ENCODE measurements at regions not wholly inside any gene's neighbourhood (a gene's known extent, or its start where the extent isn't known, plus 50 kb on each side); places are given as distances from the start of the nearest gene placed in this dataset.
"Not testable (repeated sequence)": the region's sequence is repeated elsewhere in the genome, so short reads cannot be mapped to it uniquely, and the experiment has no call there.

DNA sequence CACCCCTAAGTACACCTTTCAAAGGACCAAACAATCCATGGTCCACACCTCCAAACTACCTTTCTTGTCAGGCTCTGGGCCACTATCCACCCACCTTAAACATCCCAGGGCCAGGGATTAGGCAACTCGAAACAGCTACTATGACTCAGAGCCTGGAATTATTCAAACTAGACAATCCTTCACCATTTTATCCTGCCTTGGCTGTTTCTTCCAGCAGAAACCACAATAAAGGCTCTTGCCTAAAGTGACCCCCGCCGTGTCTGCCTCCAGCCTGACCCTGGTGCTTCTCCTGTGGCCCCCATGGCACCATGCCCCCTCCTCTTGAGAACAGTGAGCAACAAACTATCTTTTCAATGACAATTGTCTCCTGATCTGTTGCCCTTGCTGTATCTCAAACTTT, 195.5 kb downstream of the EPM2A start:
- no peak for DNase-seq

DNA sequence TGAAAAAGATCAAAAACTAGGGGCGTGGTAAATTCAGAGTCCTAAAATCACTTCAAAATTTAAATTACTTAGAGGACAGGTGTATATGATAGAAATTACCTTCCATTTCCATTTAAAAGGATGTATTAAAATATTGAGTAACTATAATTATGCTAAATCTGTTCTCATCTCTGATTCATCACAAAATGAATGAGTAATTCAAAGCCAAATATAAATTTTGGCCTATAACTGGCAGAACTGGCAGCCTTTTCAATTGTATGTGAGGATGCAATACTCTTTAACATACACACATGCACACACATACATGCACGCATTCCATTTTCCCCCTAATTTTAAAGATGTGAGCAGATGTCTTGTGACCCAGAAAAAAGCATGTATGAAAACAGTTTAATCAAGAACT, 194.6 kb downstream of the EPM2A start:
- DNase-seq = no peak

DNA sequence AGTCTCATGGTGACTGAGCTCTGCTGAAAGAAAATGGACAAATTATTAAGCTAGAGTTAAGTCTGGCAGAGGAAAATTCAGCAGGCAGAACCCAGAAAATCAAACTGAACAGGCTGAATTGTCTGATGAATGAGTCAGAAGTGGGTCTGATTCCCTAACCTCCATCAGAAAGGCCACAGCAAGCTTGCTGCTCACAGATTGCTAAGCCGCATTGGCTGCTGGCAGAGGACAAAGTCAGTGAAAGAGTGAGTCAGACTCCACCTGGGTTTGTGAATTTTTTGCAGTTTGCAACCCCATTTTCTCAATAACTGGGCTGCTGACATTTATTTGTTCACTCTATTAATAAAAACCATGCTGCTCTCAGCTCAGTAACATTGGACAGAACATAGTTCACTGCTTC, 191.3 kb downstream of the EPM2A start:
- DNase-seq = no peak

DNA sequence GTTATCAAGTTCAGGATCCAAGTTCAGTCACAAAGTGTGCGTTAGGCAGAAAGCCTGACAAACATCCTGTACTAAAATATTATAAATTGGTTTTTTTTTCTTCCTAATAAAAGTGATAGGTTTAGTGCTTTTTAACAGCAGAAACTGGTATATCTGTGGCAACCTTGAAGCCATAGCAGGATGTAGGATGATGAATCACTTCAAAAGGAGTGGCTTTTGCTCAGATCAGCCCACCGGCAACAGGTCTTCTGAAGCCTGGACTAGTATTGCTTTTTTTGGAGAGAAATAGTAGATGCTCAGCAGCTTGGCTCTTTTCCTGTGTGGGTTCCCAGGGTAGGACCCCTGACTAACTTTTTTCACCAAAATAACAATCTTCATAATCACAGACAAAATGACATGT, 190.8 kb downstream of the EPM2A start:
- DNase-seq = no peak

DNA sequence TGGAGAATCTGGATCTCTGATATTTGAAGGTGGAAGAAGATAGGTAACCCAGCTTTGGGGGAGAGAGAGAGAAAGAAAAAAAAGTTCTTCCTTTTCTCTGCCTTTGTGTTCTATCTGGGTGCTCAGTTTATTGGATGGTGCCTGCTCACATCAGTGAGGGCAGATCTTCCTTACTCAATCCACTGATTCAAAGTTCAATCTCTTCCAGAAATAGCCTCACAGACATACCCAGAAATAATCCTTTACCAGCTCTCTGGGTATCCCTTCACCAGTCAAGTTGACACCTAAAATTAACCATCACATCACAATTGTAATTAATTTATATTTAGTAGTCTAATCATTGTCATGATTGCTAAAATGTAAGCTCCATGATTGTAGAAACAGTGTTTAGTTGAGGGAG, 189.1 kb downstream of the EPM2A start:
- DNase-seq = no peak

DNA sequence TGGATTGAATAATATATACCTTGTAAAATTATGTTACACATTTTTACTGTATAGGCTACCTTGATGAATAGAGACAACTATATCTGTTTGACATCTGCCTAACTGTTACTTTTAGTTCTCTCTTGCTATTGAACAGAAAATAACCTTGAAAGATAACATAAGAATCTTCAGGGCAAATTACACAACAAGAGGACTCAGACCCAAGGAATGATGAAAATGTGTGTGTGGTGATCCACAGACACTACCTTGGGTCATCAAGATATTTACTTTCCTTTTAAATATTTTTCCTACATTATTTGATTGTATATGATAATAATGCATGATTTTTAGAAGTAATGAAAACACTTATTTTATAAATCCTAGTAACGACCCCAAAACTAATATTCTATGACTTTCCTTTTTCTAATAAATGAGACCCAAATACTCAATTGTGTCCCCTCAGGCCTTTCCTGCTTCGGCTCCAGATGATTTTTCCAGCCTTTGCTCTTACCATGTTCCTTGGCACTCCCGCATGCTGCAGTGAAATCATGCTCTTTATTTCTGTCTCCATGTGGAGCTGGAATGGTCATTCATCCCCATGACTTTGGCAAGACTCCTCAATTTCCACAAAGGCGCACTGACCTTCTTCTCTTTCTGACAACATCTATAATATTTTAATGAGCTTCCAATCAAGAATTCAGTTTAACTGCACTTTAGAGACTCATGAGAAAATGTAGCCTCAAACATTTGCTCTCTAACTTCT, 187.6 kb downstream of the EPM2A start:
- no peak for DNase-seq

DNA sequence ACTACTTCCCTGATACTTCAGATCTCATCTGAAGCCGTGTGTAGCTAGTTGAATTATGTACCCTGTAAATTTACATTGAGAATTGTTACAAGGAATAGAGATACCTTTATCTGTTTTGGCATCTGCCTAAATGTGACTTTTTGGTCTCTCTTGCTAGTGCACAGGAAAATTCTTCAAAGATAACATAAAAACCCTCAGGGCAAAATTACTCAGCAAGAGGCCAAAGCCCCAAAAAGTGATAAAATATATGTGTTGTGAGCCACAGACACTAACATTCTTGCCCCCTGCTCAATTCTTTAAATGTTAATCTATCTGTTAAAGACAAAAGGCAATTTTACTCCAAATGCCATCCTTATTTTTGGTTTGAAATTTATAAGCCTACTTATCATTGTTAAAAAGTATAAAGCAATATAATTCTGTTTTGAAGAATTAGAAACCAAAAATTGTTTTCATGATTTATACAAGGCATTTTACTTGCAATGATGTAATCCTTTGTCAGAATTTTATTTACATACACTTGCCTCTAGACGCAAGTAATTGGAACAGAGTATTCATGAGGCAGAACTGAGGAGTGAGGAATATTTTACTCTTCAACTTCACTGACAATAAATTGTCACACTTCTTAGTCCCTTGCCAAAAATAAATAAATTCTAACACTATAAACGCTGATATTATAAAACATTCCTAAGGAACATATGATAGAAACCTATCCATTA, 186.2 kb downstream of the EPM2A start:
- DNase-seq = no peak

DNA sequence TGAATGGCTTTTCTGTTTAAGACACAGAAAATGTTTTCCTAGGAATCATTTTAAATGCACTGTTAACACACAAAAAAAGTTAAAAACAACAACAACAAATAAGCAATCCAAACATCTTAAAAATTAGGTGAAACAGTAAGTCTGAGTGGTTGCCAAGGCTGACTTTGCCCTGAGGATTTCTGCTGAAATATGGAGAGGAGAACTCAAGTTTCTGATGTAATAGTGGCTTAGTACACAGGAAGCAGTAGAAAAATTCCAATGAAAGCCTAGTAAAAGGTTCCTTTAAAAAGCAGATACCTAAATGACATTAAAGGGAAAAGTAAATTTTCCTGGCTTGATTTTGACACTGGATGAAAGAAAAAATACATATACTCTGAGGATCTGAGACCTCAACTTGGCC, 184.2 kb downstream of the EPM2A start:
- no peak for DNase-seq

DNA sequence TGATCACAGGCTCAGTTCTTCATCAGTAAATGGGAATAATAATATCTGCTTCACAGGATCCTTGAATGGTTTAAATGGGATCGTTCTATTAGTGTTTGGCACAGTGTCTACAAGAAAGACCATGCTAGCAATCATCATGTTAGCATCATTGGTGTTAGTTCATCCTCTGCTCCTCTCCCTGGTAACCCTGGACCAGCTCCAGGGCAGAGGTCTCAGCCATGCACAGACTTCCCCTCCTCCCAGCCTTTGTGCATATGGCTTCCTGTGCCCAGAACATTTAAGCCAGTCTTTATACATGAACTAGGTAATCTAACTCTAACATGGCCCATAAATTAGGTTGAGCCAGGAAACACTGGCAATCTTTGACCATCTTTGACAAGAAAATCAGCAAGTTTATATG, 180.2 kb downstream of the EPM2A start:
- no peak for DNase-seq

DNA sequence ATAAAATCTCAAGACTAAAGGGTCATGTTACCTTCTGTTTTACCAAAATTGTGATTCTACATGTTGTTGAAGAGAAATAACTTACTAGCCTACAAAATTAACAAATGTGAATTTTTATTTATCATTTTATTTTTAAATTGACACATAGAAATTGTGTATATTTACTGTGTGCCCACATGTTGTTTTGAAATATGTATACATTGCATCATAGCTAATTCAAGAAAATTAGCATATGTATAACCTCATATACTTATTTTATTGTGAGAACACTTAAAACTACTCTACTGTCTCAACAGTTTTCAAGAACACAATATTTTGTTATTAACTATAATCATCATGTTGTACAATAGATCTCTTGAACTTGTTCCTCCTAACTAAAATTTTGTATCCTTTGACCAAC, 177.8 kb downstream of the EPM2A start:
- no peak for DNase-seq

DNA sequence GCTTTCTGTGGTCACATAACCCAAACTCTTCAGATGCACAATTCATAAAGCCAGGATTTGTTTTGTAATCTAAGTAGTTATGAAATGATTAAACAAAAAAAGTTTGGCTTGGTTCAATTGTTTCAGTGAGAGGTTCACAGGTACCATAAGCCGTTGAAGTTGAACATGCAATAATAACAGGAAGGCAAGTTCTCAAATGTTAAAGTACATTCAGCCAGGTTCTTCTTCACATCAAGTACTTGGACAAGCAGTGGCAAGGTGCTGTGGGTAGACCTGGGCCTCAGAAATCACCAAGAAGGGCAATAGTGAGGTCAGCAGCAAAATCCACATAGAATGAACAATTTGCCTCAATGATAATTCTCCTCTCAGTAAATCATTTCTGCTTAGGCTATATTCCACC, 175.5 kb downstream of the EPM2A start:
- no peak for DNase-seq

DNA sequence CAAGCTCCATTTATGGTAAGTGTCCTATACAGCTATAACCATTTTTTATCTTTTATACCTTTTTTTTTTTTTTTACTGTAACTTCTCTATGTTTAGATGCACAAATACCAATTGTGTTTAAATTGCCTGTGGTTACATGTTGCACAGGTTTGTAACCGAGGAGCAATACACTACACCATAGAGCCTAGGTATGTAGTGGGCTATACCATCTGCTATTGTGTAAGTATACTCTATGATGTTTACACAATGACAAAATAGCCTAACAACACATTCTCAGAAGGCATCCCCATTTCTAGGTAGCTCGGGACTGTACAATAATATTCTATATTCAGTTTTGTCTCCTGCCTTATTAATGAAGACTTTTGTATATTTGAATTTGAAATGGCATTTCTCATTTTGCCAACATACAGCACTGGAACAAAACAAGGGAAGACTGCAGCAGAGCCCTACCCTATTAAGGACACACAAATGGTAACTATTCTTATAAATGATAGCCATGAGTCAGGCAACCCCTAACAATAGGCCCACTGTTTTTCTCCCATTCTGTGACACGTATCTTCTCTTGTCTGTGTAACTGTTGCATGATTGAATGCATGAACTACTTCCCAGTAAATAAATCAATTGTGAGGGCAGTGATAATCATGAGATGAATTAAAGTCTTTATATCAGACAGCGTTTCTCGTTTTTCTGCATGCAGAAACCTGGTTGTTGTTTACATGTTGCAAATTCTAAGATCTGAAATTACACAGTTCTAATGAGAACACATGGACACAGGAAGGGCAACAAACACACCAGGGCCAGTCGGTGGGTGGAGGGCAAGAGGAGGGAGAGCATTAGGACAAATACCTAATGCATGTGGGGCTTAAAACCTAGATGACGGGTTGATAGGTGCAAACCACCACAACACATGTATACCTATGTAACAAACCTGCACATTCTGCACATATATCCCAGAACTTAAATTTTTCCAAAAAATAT, 173.9 kb downstream of the EPM2A start:
- DNase-seq = no peak

DNA sequence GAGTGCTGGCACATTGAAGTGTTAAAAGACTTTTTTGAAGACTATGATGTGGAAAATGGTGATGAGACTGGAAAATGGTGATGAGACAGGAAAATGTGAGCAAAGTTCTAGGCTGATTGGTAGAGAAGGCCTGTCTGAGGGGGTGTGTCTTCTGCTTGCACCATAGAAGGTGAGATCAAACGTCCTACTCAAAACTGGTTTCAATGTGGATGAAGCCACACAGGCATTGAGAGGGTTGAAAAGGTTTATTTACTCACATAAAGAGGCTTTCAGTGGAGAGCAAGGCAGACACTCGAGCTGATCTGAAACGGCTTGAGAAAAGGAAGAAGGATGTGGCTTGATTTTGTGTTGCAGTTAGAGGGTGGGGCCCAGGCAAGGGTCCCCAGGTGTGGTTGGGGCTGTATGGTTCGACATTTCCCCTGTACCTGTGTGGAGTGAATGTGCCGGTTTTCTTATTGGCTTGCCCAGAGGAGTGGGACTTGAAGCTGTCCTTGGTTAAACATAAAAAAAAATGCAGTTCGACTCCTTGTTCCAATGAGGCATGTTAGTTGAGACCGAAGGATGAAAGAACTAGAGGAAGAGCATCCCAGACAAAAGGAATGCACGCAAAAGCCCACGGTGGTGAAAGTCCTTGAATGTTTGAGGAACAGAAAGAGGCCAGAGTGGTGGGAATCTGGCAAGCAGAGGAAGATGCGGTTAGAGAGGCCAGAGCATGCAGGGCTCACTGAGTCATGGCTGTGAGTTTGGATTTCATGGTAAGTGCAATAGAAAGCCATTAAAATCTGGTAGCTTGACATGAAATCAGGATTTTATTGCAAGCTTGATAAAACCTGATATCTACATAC, 172.3 kb downstream of the EPM2A start:
- no peak for DNase-seq

DNA sequence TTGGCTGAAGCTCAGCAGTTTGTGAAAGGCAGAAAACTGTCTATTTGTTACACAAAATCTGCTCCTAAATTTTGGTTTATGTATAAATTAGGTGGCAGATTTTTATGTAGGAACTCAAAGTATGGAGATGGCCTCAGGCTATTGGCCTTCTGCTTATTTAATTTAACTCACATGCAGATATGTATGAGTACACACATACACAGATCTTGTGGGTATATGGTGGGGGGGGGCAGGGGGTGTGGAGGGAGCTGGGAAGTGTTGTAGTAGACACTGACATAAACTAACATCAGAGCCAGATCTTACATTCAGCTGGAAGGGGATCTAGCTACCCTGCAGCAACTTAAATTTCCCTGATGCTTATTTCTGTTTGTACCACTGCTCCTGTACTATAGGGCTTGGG, 170.8 kb downstream of the EPM2A start:
- no peak for DNase-seq

DNA sequence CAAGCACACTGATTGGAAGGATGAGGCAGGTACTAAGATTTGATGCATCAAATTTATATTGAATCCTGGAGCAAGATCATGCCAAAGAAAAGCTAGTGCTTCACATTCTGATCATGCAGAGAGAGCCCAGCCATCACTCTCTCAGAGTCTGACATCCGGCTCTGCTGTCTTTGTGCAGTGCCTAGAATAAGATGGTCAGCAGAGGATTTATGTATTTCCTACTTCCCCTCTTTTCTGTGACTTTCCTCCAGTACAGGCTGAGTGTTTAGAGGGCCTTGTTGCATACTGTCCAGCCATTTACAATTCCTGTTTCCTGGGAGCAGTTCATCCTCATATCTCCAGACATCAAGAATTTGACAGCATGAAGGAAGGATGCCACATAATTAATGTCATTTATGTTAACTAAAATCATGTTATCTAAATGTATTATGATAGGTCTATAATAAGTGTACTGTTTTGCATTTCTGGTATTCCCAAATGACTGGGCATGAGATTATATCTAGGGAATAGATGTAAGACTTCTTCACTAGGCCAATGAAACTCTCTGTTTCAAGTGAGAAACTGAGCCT, 167.6 kb downstream of the EPM2A start:
- DNase-seq = no peak

DNA sequence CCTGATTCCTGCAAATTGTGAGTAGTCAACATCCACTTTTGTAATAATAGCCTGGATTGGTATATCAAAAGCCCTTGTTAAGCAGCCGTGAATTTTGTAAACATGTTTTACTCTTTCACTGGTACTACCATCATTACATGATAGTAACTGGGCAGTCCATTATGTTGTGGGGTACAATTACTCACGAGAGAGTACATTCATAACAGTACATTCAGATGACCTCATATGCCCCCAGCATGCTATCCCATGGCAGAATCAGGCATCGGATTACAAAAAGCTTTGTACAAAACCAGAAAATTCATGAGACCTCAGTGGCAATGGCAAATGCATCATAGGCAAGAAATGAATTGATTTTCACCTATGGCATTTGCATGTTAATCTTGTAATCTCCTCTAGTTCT, 166.2 kb downstream of the EPM2A start:
- DNase-seq = peak; percentile 13

DNA sequence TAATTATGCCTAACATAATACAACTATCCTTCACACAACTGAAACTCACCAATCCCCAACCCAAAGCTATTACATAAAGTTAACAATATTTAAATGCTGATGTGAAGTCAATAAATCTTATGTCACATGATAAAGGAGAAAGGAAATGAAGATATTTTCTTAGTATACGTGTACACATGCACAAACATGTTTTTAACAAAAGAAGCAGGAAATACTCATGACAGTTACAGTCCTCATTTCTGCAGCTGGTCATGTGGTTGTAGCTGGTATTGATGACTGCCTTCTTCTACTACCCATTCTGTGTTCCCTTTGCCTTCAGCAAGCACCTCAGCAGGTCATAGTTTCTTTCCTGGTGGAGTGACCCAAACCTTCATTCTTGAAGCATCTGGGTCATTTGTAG, 165.0 kb downstream of the EPM2A start:
- not testable (repeated sequence) for DNase-seq

DNA sequence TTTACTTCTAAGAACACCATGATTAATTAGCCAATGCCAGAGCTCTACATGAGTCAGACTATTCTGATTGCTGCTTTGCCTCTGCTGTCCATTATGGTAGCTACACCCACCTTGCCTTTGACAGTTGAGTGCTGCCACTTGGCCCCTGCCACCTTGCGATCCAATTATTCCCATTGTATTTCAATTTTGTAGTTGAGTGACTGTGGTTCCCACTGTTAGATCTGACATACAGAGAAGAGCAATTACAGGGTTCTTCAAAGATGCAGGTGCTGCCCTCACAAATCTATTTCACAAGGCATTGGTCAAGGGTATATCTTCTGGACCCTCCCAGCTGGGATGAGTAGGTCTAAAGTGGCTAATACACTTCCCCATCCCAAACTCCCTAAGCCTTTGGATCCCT, 161.1 kb downstream of the EPM2A start:
- not testable (repeated sequence) for DNase-seq

All from NCI-H2171 treated with DMSO at 0.1 percent for 48 hours (cell line).